Natural killer cell (primary cell): ENCODE measurements at regions not wholly inside any gene's neighbourhood (a gene's known extent, or its start where the extent isn't known, plus 50 kb on each side); places are given as distances from the start of the nearest gene placed in this dataset.
"Not testable (repeated sequence)": the region's sequence is repeated elsewhere in the genome, so short reads cannot be mapped to it uniquely, and the experiment has no call there.

ENCODE experiments used
- ATAC-seq, 3 donors: fragments of 150-1000 bp in 2 of 3; fragments of 200-7000 bp in 1 of 3; cut with Tn5 transposase; 1 replicate in 1 of 3; 2 replicates in 2 of 3; pipeline ENCODE4 v1.10.0; 2021; ENCODE audit warnings: mild to moderate bottlenecking in 2 of 3, moderate library complexity in 2 of 3
- DNase-seq, 2 donors: peaks; one replicate each; pipeline versions ENCODE4 v3.0.0 to v3.0.0-alpha.2; 2013 to 2021; ENCODE audit warnings: mixed read lengths in 1 of 2
- H3K27ac ChIP-seq: one replicate; pipeline ENCODE4 v1.5.1; 2013; ENCODE audit warnings: mild to moderate bottlenecking, low read length
- H3K27me3 ChIP-seq: one replicate; pipeline ENCODE4 v1.6.1; 2013; ENCODE audit warnings: low read length; ENCODE audit not compliant: control insufficient read depth, insufficient read depth
- H3K36me3 ChIP-seq: one replicate; pipeline ENCODE4 v1.6.1; 2013; ENCODE audit warnings: low read length; ENCODE audit not compliant: control insufficient read depth, insufficient read depth
- H3K4me1 ChIP-seq: one replicate; pipeline ENCODE4 v1.6.1; 2013; ENCODE audit warnings: low read length; ENCODE audit not compliant: control insufficient read depth, insufficient read depth
- H3K4me3 ChIP-seq: one replicate; pipeline ENCODE4 v1.5.1; 2013; ENCODE audit warnings: low read length
- H3K9me3 ChIP-seq: one replicate; pipeline ENCODE4 v1.6.1; 2013; ENCODE audit warnings: low read length; ENCODE audit not compliant: control insufficient read depth, insufficient read depth
- H3K27ac Mint-ChIP-seq, 2 donors: one replicate each; pipeline ENCODE4 v1.8.0; 2022; ENCODE audit warnings: mild to moderate bottlenecking in 2 of 2, mixed read lengths in 2 of 2, moderate library complexity in 1 of 2
- H3K27me3 Mint-ChIP-seq, 2 donors: one replicate each; pipeline ENCODE4 v1.8.0; 2022; ENCODE audit warnings: low read depth in 2 of 2, mixed read lengths in 2 of 2
- H3K36me3 Mint-ChIP-seq: one replicate; pipeline ENCODE4 v1.8.0; 2022; ENCODE audit warnings: mixed read lengths
- H3K4me1 Mint-ChIP-seq, 2 donors: one replicate each; pipeline ENCODE4 v1.8.0; 2022; ENCODE audit warnings: mixed read lengths in 2 of 2
- H3K4me3 Mint-ChIP-seq: one replicate; pipeline ENCODE4 v1.8.0; 2022; ENCODE audit warnings: mild to moderate bottlenecking, moderate library complexity, mixed read lengths
- H3K9me3 Mint-ChIP-seq, 2 donors: one replicate each; pipeline ENCODE4 v1.8.0; 2022; ENCODE audit warnings: mixed read lengths in 2 of 2
- WGBS: methylation state at CpG from one replicate; pipeline ENCODE4 v1.1.7; 2013; ENCODE audit warnings: missing lambda C conversion rate; ENCODE audit not compliant: insufficient coverage; 5-methylcytosine and 5-hydroxymethylcytosine counted together
- intact Hi-C: fragments of 100-400 bp; cut with micrococcal nuclease; formaldehyde crosslinking; loops from one replicate; pipeline ENCODE4 v1.14.2; 2022
- TF ChIP-seq, protein P1 (sequence below): fragments of 200-600 bp; IDR thresholded peaks from one replicate; pipeline ENCODE4 v1.8.0; 2022; ENCODE audit warnings: antibody characterized with exemption

DNA sequence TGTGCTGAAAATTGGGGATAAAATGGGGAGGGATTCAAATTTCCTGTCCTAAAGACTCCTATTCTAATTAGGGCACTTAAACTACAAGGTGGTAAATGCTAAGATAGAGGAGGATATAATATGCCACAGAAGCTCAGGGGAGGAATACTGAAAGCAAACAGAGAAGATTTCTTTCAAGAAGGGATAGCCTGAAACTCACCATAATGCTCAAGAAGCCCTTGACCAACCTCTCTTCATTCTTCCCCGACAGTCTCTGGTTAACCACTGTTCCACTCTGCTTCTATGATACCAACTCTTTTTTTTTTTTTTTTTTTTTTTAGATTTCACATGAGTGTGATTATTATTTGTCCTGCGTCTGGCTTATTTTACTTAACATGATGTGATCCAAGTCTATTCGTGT is 398.2 kb upstream of the FRG2C start:
- Histone ChIP-seq H3K9me3 (no peaks in the 10 kb centered on the region), H3K27ac (no peak overlapping the region), H3K27me3 (no peaks in the 10 kb centered on the region), H3K36me3 (no peaks in the 10 kb centered on the region), H3K4me1 (no peaks in the 10 kb centered on the region), H3K4me3 (no peak overlapping the region)
- Mint-ChIP-seq H3K4me1 (no peaks in the 10 kb centered on the region), H3K27me3 (no peaks in the 10 kb centered on the region), H3K36me3 (no peaks in the 10 kb centered on the region), H3K9me3 (no peaks in the 10 kb centered on the region), H3K4me3 (no peak overlapping the region), H3K27ac (no peak overlapping the region)
- no CpG with 5 or more reads among the region's 3 CpGs for WGBS
- DNase-seq = no peak
- intact Hi-C loops = no loop called here
- no peak for ATAC-seq
- TF ChIP-seq, protein P1, sequence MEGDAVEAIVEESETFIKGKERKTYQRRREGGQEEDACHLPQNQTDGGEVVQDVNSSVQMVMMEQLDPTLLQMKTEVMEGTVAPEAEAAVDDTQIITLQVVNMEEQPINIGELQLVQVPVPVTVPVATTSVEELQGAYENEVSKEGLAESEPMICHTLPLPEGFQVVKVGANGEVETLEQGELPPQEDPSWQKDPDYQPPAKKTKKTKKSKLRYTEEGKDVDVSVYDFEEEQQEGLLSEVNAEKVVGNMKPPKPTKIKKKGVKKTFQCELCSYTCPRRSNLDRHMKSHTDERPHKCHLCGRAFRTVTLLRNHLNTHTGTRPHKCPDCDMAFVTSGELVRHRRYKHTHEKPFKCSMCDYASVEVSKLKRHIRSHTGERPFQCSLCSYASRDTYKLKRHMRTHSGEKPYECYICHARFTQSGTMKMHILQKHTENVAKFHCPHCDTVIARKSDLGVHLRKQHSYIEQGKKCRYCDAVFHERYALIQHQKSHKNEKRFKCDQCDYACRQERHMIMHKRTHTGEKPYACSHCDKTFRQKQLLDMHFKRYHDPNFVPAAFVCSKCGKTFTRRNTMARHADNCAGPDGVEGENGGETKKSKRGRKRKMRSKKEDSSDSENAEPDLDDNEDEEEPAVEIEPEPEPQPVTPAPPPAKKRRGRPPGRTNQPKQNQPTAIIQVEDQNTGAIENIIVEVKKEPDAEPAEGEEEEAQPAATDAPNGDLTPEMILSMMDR = no peak

DNA sequence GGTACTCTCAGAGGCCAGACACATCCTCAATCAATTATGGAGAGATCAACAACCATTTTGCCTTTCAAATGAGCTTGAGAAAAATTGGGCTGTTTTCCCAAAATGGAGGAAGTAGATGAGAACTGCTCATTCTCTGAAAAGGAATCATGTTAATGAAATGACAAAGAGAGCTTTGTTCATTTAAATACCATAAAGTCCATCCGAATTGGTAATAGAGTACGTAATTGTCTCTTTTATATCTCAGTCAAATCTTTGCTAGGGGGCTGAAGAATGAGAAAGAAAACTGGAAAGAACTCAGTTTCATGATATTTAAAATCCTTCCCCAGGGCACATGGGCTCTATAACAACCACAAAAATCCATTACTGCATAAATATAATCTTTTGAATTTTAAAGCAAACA is 395.6 kb upstream of the FRG2C start:
- H3K27me3 Mint-ChIP-seq, DNase-seq, ATAC-seq, H3K27ac Mint-ChIP-seq, H3K4me3 Mint-ChIP-seq, H3K9me3 Mint-ChIP-seq, H3K27ac ChIP-seq, H3K27me3 ChIP-seq, H3K4me1 Mint-ChIP-seq, H3K4me3 ChIP-seq, H3K36me3 ChIP-seq, H3K4me1 ChIP-seq, intact Hi-C loops, H3K9me3 ChIP-seq, H3K36me3 Mint-ChIP-seq: not testable (repeated sequence)
- WGBS = no CpG with 5 or more reads among the region's 2 CpGs

DNA sequence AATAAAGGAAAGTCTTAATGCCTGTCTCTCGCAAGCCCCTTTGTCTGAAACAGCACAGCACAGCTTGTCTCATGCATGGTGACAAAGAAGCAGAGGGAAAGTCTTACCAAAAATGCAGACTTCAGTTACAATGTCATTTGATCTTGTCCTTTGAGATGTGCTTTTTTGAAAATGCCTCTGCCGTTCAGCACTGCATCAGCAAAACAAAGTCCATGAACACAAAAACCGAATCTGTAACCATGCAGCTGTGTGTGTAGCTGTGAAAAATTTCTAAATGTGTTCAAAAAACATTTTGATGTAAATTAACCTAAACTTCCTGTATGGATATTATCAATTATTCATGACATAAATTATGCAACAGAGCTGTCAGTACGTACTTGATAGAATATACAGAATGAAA is 391.9 kb upstream of the FRG2C start:
- H3K4me1 ChIP-seq, H3K9me3 Mint-ChIP-seq, ATAC-seq, H3K36me3 ChIP-seq, H3K4me3 ChIP-seq, H3K9me3 ChIP-seq, H3K27me3 Mint-ChIP-seq, H3K27me3 ChIP-seq, H3K4me3 Mint-ChIP-seq, DNase-seq, H3K36me3 Mint-ChIP-seq, intact Hi-C loops, H3K27ac Mint-ChIP-seq, H3K27ac ChIP-seq, H3K4me1 Mint-ChIP-seq: not testable (repeated sequence)
- 94% methylated on average over 3 of the region's 4 CpGs for WGBS

DNA sequence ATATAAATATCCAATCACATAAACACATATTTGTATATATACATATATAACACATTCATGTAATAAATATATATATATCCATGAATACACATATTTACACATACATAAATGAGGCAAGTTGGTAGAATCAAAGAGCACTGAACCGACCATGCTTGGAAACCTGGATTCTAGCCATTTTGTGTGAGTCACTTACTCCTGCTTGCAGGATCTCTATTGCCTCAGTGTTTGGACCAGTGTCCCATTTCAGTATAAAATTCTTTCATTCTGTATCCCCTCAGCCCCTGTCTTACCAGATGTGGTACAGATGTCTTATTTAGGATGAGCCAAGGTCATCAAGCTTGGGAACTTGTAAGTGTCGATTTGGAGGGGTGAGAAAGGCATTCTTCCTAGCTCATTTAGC is 391.4 kb upstream of the FRG2C start:
- Histone ChIP-seq H3K4me3 (no peak overlapping the region), H3K9me3 (no peaks in the 10 kb centered on the region), H3K36me3 (no peaks in the 10 kb centered on the region), H3K27me3 (no peaks in the 10 kb centered on the region), H3K4me1 (no peaks in the 10 kb centered on the region), H3K27ac (no peak overlapping the region)
- Mint-ChIP-seq H3K4me3 (no peak overlapping the region), H3K4me1 (no peaks in the 10 kb centered on the region), H3K36me3 (no peaks in the 10 kb centered on the region), H3K9me3 (peaks cover 0 to 3% of the 10 kb centered on the region in 2 donors), H3K27me3 (no peaks in the 10 kb centered on the region), H3K27ac (no peak overlapping the region)
- DNase-seq (no peak), ATAC-seq (no peak)
- intact Hi-C loops = no loop called here
- 94% methylated on average over 1 of the region's 2 CpGs for WGBS
- TF ChIP-seq, protein P1 = no peak

DNA sequence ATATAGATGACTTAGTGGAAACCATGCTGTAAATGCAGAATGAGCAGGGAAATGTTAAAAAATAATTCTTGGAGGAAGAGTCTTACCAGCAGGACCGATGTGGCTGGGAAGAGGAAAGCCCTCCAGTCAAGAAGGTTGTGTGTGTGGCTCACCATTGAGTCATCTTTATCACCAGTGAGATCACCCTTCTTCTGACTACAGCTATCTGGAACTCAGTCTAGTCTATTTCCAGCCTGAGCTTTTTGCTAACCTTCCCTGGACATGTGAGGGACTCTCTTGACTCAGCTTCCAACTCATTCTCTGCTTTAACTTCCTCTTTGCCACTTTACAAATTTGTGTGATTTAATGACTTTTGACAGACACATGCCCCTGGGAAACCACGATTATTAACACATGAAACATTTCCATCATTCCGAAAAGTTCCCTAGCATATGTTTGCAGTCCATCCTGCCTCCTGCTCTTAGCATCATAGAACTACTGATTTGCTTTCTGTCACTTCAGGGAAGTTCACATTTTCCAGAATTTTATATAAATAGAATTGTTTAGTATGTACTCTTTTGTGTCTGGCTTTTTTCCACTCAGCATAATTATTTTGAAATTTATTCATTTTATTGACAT is 378.5 kb upstream of the FRG2C start:
- H3K27me3 ChIP-seq, intact Hi-C loops, ATAC-seq, H3K36me3 Mint-ChIP-seq, H3K36me3 ChIP-seq, H3K4me1 ChIP-seq, H3K27me3 Mint-ChIP-seq, H3K4me3 ChIP-seq, H3K4me1 Mint-ChIP-seq, H3K9me3 Mint-ChIP-seq, H3K27ac Mint-ChIP-seq, H3K4me3 Mint-ChIP-seq, DNase-seq, H3K27ac ChIP-seq, H3K9me3 ChIP-seq: not testable (repeated sequence)
- 6% methylated on average over 3 of the region's 3 CpGs for WGBS

DNA sequence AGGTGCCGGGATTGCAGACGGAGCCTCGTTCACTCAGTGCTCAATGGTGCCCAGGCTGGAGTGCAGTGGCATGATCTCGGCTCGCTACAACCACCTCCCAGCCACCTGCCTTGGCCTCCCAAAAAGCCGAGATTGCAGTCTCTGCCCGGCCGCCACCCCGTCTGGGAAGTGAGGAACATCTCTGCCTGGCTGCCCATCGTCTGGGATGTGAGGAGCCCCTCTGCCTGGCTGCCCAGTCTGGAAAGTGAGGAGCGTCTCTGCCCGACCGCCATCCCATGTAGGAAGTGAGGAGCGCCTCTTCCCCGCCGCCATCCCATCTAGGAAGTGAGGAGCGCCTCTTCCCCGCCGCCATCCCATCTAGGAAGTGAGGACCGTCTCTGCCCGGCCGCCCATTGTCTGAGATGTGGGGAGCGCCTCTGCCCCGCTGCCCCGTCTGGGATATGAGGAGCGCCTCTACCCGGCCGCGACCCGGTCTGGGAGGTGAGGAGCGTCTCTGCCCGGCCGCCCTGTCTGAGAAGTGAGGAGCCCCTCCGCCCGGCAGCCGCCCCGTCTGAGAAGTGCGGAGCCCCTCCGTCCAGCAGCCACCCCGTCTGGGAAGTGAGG is 375.1 kb upstream of the FRG2C start:
- H3K9me3 ChIP-seq, intact Hi-C loops, H3K27ac ChIP-seq, H3K36me3 Mint-ChIP-seq, ATAC-seq, H3K4me3 Mint-ChIP-seq, H3K27me3 Mint-ChIP-seq, H3K27ac Mint-ChIP-seq, H3K4me3 ChIP-seq, H3K27me3 ChIP-seq, H3K9me3 Mint-ChIP-seq, H3K36me3 ChIP-seq, DNase-seq, H3K4me1 Mint-ChIP-seq, H3K4me1 ChIP-seq: not testable (repeated sequence)
- 97% methylated on average over 37 of the region's 40 CpGs for WGBS
